DOHH2 (cell line): ENCODE measurements at regions not wholly inside any gene's neighbourhood (a gene's known extent, or its start where the extent isn't known, plus 50 kb on each side); places are given as distances from the start of the nearest gene placed in this dataset.

ENCODE experiments used
- H3F3A ChIP-seq: fragments of 200-600 bp; sonication (generic), shearing (Covaris generic); 2 replicates; pipeline ENCODE4 v1.6.0; 2016; ENCODE audit warnings: antibody characterized with exemption, mild to moderate bottlenecking; ENCODE audit not compliant: control insufficient read depth, insufficient read depth
- H3K27ac ChIP-seq: fragments of 200-600 bp; sonication (generic); 2 replicates; pipeline ENCODE4 v1.5.1; 2014; ENCODE audit warnings: low read depth, mild to moderate bottlenecking, low read length, moderate library complexity
- H3K27me3 ChIP-seq: fragments of 200-600 bp; sonication (generic); 2 replicates; pipeline ENCODE4 v1.6.1; 2014; ENCODE audit warnings: mild to moderate bottlenecking, low read length, mixed read lengths; ENCODE audit not compliant: control insufficient read depth
- H3K36me3 ChIP-seq: fragments of 200-600 bp; sonication (generic); 2 replicates; pipeline ENCODE4 v1.6.1; 2014; ENCODE audit warnings: mild to moderate bottlenecking, low read length, moderate library complexity, mixed read lengths; ENCODE audit not compliant: control insufficient read depth
- H3K4me1 ChIP-seq: fragments of 200-600 bp; sonication (generic); 2 replicates; pipeline ENCODE4 v1.6.1; 2014; ENCODE audit warnings: mild to moderate bottlenecking, low read length, mixed read lengths; ENCODE audit not compliant: control insufficient read depth
- H3K4me2 ChIP-seq: fragments of 200-600 bp; sonication (generic); 2 replicates; pipeline ENCODE4 v1.6.0; 2014; ENCODE audit warnings: mild to moderate bottlenecking, low read length, moderate library complexity
- H3K4me3 ChIP-seq: fragments of 200-600 bp; sonication (generic); 2 replicates; pipeline ENCODE4 v1.5.1; 2014; ENCODE audit warnings: mild to moderate bottlenecking, low read length, mixed read lengths
- H3K79me2 ChIP-seq: fragments of 200-600 bp; sonication (generic); 2 replicates; pipeline ENCODE4 v1.6.1; 2014; ENCODE audit warnings: mild to moderate bottlenecking, low read length, mixed read lengths; ENCODE audit not compliant: control insufficient read depth
- H3K9me2 ChIP-seq: fragments of 200-600 bp; sonication (generic); replicated peaks from 2 replicates; pipeline ENCODE4 v1.6.1; 2014; ENCODE audit warnings: mild to moderate bottlenecking, low read length, mixed read lengths; ENCODE audit not compliant: control insufficient read depth
- H3K9me3 ChIP-seq: fragments of 200-600 bp; sonication (generic); 2 replicates; pipeline ENCODE4 v1.6.1; 2014; ENCODE audit warnings: antibody characterized with exemption, low read length, mixed read lengths; ENCODE audit not compliant: control insufficient read depth, insufficient read depth
- H4K20me1 ChIP-seq: fragments of 200-600 bp; sonication (generic); 2 replicates; pipeline ENCODE4 v1.6.0; 2014; ENCODE audit warnings: low read depth, mild to moderate bottlenecking, antibody characterized with exemption, low read length, moderate library complexity; ENCODE audit not compliant: control insufficient read depth, insufficient read depth
- CTCF ChIP-seq: fragments of 200-600 bp; sonication (generic); IDR thresholded peaks from one replicate; pipeline ENCODE4 v1.5.1; 2014; ENCODE audit warnings: antibody characterized with exemption, mild to moderate bottlenecking, low read depth, low read length; ENCODE audit not compliant: poor library complexity, severe bottlenecking
- EZH2phosphoT487 ChIP-seq: fragments of 200-600 bp; sonication (generic); IDR thresholded peaks from 2 replicates; pipeline ENCODE4 v1.6.1; 2017; ENCODE audit warnings: borderline replicate concordance, mild to moderate bottlenecking, antibody characterized with exemption, low read length, moderate library complexity, mixed read lengths

DNA sequence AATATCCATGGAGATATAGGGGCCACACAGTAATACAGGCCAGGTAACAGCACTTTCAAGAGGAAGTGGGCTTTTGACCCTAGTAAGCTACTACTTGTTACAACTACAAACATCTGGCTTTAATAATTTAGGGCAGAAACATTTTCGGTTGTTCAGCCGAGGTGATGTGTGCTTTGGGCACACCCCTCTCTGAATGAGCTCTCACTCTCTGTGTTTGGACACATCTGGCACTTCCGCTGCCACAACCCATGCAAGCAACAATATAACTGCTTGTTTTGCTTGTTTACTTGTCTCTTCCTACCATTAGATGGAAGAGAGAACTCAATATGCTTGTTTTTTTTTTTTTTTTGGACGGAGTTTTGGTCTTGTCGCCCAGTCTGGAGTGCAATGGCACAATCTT lies 277.2 kb downstream of the HS3ST1 start:
- Histone ChIP-seq H3K27me3 (no peaks in the 10 kb centered on the region), H3K27ac (no peak overlapping the region), H3K4me2 (no peak overlapping the region), H3K36me3 (no peaks in the 10 kb centered on the region), H3K9me3 (no peaks in the 10 kb centered on the region), H3K4me3 (no peak overlapping the region), H3K4me1 (no peaks in the 10 kb centered on the region), H4K20me1 (no peaks in the 10 kb centered on the region), H3F3A (no peaks in the 10 kb centered on the region), H3K9me2 (no peaks in the 10 kb centered on the region), H3K79me2 (no peaks in the 10 kb centered on the region)
- no peak for TF ChIP-seq EZH2phosphoT487
- no peak for TF ChIP-seq CTCF

- no peak overlapping the region for H3K27ac ChIP-seq
- H3K9me3 ChIP-seq: no peaks in the 10 kb centered on the region
- no peaks in the 10 kb centered on the region for H3K79me2 ChIP-seq
- H3K27me3 ChIP-seq: no peaks in the 10 kb centered on the region
- H3F3A ChIP-seq: no peaks in the 10 kb centered on the region
- no peaks in the 10 kb centered on the region for H3K9me2 ChIP-seq
- no peaks in the 10 kb centered on the region for H3K4me1 ChIP-seq
- TF ChIP-seq CTCF: no peak
- no peak for TF ChIP-seq EZH2phosphoT487
- no peaks in the 10 kb centered on the region for H3K36me3 ChIP-seq
- no peaks in the 10 kb centered on the region for H4K20me1 ChIP-seq
- H3K4me2 ChIP-seq: no peak overlapping the region
- H3K4me3 ChIP-seq: no peak overlapping the region
Observed at GRCh38 chr4:11149612-11150259, 279.0 kb downstream of the HS3ST1 start.

DNA sequence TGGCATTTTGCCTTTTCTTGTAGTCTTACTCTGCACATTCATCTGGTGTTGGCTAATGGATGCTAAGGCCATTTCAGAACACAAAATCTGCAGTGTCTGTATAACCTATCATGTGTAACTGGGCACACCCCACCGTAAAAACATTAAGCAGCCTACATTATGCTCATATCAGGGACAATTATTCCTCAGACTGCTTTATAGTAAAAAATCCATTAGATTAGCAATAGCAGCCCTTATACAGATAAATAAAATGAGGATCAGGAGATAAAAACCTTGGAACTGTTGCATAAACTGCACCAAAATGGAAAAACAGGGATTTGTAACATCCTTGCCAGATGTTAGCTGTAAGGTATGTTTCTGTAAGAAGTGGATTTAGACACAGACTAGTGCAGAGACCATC lies 288.8 kb downstream of the HS3ST1 start:
- Histone ChIP-seq H3K27me3 (no peaks in the 10 kb centered on the region), H3K36me3 (no peaks in the 10 kb centered on the region), H3K4me2 (no peak overlapping the region), H4K20me1 (no peaks in the 10 kb centered on the region), H3F3A (no peaks in the 10 kb centered on the region), H3K9me3 (no peaks in the 10 kb centered on the region), H3K4me1 (no peaks in the 10 kb centered on the region), H3K9me2 (no peaks in the 10 kb centered on the region), H3K27ac (no peak overlapping the region), H3K4me3 (no peak overlapping the region), H3K79me2 (no peaks in the 10 kb centered on the region)
- no peak for TF ChIP-seq EZH2phosphoT487
- no peak for TF ChIP-seq CTCF

- no peak overlapping the region for H3K4me2 ChIP-seq
- TF ChIP-seq EZH2phosphoT487 (no peak), CTCF (no peak)
- H3K27ac ChIP-seq: no peak overlapping the region
- H3K4me1 ChIP-seq: peaks cover 1% of the 10 kb centered on the region
- H3K79me2 ChIP-seq: no peaks in the 10 kb centered on the region
- no peaks in the 10 kb centered on the region for H3K9me3 ChIP-seq
- no peaks in the 10 kb centered on the region for H3K36me3 ChIP-seq
- no peak overlapping the region for H3K4me3 ChIP-seq
- no peaks in the 10 kb centered on the region for H4K20me1 ChIP-seq
- no peaks in the 10 kb centered on the region for H3K9me2 ChIP-seq
- H3K27me3 ChIP-seq: no peaks in the 10 kb centered on the region
- no peaks in the 10 kb centered on the region for H3F3A ChIP-seq
Observed at GRCh38 chr4:11138964-11139363, 289.7 kb downstream of the HS3ST1 start.
